Ishikawa (cell line): ENCODE measurements at regions not wholly inside any gene's neighbourhood (a gene's known extent, or its start where the extent isn't known, plus 50 kb on each side); places are given as distances from the start of the nearest gene placed in this dataset.

Experiments
- CEBPB ChIP-seq: IDR thresholded peaks from 2 replicates; pipeline ENCODE4 v1.6.1; 2012
- CREB1 ChIP-seq: IDR thresholded peaks from 2 replicates; pipeline ENCODE4 v1.6.1; 2012; ENCODE audit warnings: low read depth
- EGR1 ChIP-seq: IDR thresholded peaks from 2 replicates; pipeline ENCODE4 v1.6.1; 2012
- EP300 ChIP-seq: IDR thresholded peaks from 2 replicates; pipeline ENCODE4 v1.6.1; 2012; ENCODE audit warnings: borderline replicate concordance
- NFIC ChIP-seq: IDR thresholded peaks from 2 replicates; pipeline ENCODE4 v1.6.1; 2012
- RAD21 ChIP-seq: IDR thresholded peaks from 2 replicates; pipeline ENCODE4 v1.6.1; 2012; ENCODE audit warnings: low read depth
- TAF1 ChIP-seq: IDR thresholded peaks from 2 replicates; pipeline ENCODE4 v1.6.1; 2012; ENCODE audit warnings: low read depth, mild to moderate bottlenecking
- TCF12 ChIP-seq: IDR thresholded peaks from 2 replicates; pipeline ENCODE4 v1.6.1; 2012; ENCODE audit warnings: low read depth
- TEAD4 ChIP-seq: IDR thresholded peaks from 2 replicates; pipeline ENCODE4 v1.6.1; 2012
- YY1 ChIP-seq: IDR thresholded peaks from 2 replicates; pipeline ENCODE4 v1.6.1; 2012; ENCODE audit warnings: low read depth
- ZBTB7A ChIP-seq: IDR thresholded peaks from 2 replicates; pipeline ENCODE4 v1.6.1; 2012; ENCODE audit warnings: low read depth
- TF ChIP-seq, protein P1 (sequence below): IDR thresholded peaks from 2 replicates; pipeline ENCODE4 v1.6.1; 2012
- TF ChIP-seq, protein P2 (sequence below): IDR thresholded peaks from 2 replicates; pipeline ENCODE4 v1.6.1; 2012; ENCODE audit warnings: low read depth, mild to moderate bottlenecking
- TF ChIP-seq, protein P3 (sequence below): IDR thresholded peaks from 2 replicates; pipeline ENCODE4 v1.6.1; 2012

DNA sequence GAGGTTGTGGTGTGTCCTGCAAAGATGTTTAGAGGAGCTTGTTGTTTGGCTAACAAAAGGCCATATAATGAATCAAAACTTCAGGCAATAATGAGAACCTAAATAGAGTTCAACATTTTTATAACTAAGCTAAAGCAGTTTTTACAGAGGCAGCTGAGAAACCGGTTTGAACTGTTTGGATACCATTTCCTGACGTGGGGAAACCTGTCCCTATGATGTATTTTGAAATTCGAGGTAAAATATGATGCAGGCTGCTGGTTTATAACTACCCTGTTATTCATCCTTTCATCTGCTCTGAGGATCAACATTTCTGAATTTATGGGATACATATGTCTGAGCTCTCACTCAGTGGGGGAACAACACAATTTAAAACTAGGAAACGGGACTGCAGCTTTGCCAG, 289.5 kb upstream of the IRX2 start:
- no peak for TF ChIP-seq TCF12
- TF ChIP-seq TAF1, result no peak
- no peak for TF ChIP-seq RAD21

DNA sequence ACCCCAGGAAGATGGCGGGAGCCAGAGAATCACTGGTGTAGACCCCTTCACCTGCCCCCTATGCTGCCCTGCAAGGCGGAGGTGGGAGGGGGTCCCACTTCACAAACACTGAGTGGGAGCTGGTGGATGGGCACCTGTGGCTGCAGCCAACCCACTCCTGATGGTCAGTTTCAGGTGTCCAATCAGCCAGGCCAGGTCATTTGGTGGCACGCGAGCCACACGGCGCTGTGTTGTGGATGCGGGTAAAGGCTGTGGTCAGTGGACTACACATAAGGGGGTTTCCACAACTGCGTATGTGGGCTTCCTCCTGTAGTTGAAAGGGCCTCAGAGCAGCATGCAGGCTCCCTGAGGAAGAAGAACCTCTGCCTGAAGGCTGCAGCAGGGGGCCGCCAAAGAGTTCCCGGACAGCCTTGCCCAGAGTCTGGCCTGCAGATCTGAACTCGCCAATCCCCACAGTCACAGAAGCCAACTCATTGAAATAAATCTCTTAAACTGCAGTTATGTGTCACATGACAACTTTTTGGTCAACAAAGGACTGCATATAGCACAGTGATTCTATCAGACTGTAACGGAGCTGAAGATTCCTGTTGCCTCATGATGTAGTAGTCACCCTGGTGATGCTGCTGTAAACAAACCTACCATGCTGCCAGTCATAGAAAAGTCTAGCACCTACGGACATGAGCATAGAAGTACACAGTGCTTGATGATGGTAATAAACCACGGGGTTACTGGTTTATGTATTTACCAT, 284.7 kb upstream of the IRX2 start:
- TF ChIP-seq CEBPB (no peak), EGR1 (no peak), ZBTB7A (no peak), EP300 (no peak)
- TF ChIP-seq, protein P1, sequence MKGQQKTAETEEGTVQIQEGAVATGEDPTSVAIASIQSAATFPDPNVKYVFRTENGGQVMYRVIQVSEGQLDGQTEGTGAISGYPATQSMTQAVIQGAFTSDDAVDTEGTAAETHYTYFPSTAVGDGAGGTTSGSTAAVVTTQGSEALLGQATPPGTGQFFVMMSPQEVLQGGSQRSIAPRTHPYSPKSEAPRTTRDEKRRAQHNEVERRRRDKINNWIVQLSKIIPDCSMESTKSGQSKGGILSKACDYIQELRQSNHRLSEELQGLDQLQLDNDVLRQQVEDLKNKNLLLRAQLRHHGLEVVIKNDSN, result no peak

DNA sequence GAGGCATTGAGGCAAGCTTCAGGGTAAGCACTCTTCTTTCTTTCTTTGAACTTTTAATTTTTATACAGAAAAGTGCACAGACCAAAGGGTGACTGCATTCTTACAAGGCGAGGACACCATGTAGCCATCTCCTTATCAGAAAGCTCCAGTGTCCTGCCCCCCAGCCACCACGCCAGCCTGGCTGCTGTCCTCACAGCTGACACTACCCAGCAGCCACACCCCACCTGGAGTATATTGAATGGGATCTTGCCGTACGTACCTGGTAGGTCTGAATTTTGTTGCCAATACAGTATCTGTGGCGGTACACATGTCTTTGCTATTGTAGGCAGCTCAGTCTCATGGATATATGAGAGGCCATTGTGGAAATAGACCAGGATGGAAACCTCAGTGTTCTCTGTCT, 284.0 kb upstream of the IRX2 start:
- TF ChIP-seq RAD21, result no peak
- TF ChIP-seq TCF12, result no peak
- no peak for TF ChIP-seq TAF1
- no peak for TF ChIP-seq YY1
- TF ChIP-seq, protein P2, sequence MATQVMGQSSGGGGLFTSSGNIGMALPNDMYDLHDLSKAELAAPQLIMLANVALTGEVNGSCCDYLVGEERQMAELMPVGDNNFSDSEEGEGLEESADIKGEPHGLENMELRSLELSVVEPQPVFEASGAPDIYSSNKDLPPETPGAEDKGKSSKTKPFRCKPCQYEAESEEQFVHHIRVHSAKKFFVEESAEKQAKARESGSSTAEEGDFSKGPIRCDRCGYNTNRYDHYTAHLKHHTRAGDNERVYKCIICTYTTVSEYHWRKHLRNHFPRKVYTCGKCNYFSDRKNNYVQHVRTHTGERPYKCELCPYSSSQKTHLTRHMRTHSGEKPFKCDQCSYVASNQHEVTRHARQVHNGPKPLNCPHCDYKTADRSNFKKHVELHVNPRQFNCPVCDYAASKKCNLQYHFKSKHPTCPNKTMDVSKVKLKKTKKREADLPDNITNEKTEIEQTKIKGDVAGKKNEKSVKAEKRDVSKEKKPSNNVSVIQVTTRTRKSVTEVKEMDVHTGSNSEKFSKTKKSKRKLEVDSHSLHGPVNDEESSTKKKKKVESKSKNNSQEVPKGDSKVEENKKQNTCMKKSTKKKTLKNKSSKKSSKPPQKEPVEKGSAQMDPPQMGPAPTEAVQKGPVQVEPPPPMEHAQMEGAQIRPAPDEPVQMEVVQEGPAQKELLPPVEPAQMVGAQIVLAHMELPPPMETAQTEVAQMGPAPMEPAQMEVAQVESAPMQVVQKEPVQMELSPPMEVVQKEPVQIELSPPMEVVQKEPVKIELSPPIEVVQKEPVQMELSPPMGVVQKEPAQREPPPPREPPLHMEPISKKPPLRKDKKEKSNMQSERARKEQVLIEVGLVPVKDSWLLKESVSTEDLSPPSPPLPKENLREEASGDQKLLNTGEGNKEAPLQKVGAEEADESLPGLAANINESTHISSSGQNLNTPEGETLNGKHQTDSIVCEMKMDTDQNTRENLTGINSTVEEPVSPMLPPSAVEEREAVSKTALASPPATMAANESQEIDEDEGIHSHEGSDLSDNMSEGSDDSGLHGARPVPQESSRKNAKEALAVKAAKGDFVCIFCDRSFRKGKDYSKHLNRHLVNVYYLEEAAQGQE, result no peak
- TF ChIP-seq, protein P1, result no peak
- TF ChIP-seq CREB1, result no peak
- no peak for TF ChIP-seq TEAD4
- no peak for TF ChIP-seq EGR1

DNA sequence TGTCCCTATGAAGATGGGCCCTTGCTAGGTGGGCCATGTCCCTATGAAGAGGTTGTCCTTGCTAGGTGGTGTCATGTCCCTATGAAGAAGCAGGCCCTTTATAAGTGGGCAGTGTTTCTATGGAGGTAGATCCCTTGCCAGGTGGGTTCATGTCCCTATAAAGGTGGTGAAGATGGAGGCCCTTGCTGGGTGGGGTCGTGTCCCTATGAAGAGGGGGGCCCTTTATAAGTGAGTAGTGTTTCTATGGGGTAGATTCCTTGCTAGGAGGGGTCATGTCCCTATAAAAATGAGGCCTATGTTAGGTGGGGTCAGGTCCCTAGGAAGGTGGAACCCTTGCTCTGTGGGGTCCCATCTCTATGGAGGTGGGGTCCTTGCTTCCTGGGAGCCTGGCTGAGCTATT, 283.4 kb upstream of the IRX2 start:
- TF ChIP-seq, protein P3, sequence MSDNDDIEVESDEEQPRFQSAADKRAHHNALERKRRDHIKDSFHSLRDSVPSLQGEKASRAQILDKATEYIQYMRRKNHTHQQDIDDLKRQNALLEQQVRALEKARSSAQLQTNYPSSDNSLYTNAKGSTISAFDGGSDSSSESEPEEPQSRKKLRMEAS, result no peak
- TF ChIP-seq NFIC (no peak), EGR1 (no peak), TEAD4 (no peak), CREB1 (no peak), RAD21 (no peak), TCF12 (no peak), CEBPB (no peak)
- TF ChIP-seq, protein P2, result no peak
- TF ChIP-seq, protein P1, result no peak

DNA sequence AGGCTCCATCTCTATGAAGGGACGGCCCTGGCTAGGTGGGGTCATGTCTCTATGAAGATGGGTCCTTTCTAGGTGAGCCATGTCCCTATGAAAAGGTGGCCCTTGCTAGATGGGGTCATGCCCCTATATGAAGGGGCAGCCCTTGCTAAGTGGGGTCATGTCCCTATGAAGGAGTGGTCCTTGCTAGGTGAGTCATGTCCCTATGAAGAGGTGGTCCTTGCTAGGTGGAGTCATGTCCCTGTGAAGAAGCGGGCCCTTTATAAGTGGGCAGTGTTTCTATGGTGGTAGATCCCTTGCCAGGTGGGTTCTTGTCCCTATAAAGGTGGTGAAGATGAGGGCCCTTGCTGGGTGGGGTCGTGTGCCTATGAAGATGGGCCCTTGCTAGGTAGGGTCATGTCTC, 283.0 kb upstream of the IRX2 start:
- TF ChIP-seq, protein P3, result no peak
- no peak for TF ChIP-seq TEAD4
- TF ChIP-seq, protein P2, result no peak
- TF ChIP-seq TAF1, result no peak
